ENCODE measurements at regions not wholly inside any gene's neighbourhood (a gene's known extent, or its start where the extent isn't known, plus 50 kb on each side); places are given as distances from the start of the nearest gene placed in this dataset.

GRCh38 chr4:18538121-18538520 lies 516.6 kb upstream of the LCORL start:
- Histone ChIP-seq H3K4me3 (no peak overlapping the region), H3K27ac (no peak overlapping the region), H3K4me1 (no peaks in the 10 kb centered on the region), H3K36me3 (no peaks in the 10 kb centered on the region), H3K27me3 (no peaks in the 10 kb centered on the region), H3K9me3 (no peaks in the 10 kb centered on the region)
- TF ChIP-seq CTCF (IDR thresholded peaks at IDR 0.05): no peak
- TF ChIP-seq EP300 (IDR thresholded peaks at IDR 0.05): no peak
- no peak for TF ChIP-seq POLR2AphosphoS5 (IDR thresholded peaks at IDR 0.05)
- TF ChIP-seq POLR2A (IDR thresholded peaks at IDR 0.05): no peak
- no peak for DNase-seq
- WGBS, 2 donors: 46 to 66% methylated on average over 2 of the region's 2 CpGs
- intact Hi-C loops (cut with DNase I): no loop called here

- Histone ChIP-seq H3K4me1 (no peaks in the 10 kb centered on the region), H3K4me3 (no peak overlapping the region), H3K9me3 (no peaks in the 10 kb centered on the region), H3K36me3 (no peaks in the 10 kb centered on the region), H3K27me3 (no peaks in the 10 kb centered on the region), H3K27ac (no peak overlapping the region)
- TF ChIP-seq POLR2AphosphoS5 (IDR thresholded peaks at IDR 0.05) (no peak), EP300 (IDR thresholded peaks at IDR 0.05) (no peak), CTCF (IDR thresholded peaks at IDR 0.05) (no peak), POLR2A (IDR thresholded peaks at IDR 0.05) (no peak)
- intact Hi-C loops (cut with DNase I): no loop called here
- 61 to 73% methylated on average over 2 of the region's 2 CpGs for WGBS, 2 donors
- DNase-seq: no peak
Observed at GRCh38 chr4:18536428-18536827, 514.9 kb upstream of the LCORL start.

GRCh38 chr4:18535948-18536347 lies 514.4 kb upstream of the LCORL start:
- DNase-seq: no peak
- no peaks in the 10 kb centered on the region for H3K27me3 ChIP-seq
- intact Hi-C loops (cut with DNase I): no loop called here
- no peak overlapping the region for H3K4me3 ChIP-seq
- TF ChIP-seq POLR2A (IDR thresholded peaks at IDR 0.05): no peak
- no peak for TF ChIP-seq POLR2AphosphoS5 (IDR thresholded peaks at IDR 0.05)
- TF ChIP-seq CTCF (IDR thresholded peaks at IDR 0.05): no peak
- TF ChIP-seq EP300 (IDR thresholded peaks at IDR 0.05): no peak
- no peaks in the 10 kb centered on the region for H3K36me3 ChIP-seq
- no peak overlapping the region for H3K27ac ChIP-seq
- no peaks in the 10 kb centered on the region for H3K4me1 ChIP-seq
- no peaks in the 10 kb centered on the region for H3K9me3 ChIP-seq

GRCh38 chr4:18533262-18533775 lies 511.8 kb upstream of the LCORL start:
- no peak for DNase-seq
- no peak for TF ChIP-seq EP300 (IDR thresholded peaks at IDR 0.05)
- TF ChIP-seq POLR2A (IDR thresholded peaks at IDR 0.05): no peak
- no peak for TF ChIP-seq CTCF (IDR thresholded peaks at IDR 0.05)
- TF ChIP-seq POLR2AphosphoS5 (IDR thresholded peaks at IDR 0.05): no peak
- no peaks in the 10 kb centered on the region for H3K9me3 ChIP-seq
- H3K4me3 ChIP-seq: no peak overlapping the region
- no peaks in the 10 kb centered on the region for H3K4me1 ChIP-seq
- no peaks in the 10 kb centered on the region for H3K36me3 ChIP-seq
- WGBS, 2 donors: 56 to 74% methylated on average over 3 of the region's 3 CpGs
- no peak overlapping the region for H3K27ac ChIP-seq
- intact Hi-C loops (cut with DNase I): no loop called here
- H3K27me3 ChIP-seq: no peaks in the 10 kb centered on the region

GRCh38 chr4:18531731-18532130 lies 510.2 kb upstream of the LCORL start:
- DNase-seq: no peak
- H3K4me3 ChIP-seq: no peak overlapping the region
- intact Hi-C loops (cut with DNase I): no loop called here
- TF ChIP-seq POLR2AphosphoS5 (IDR thresholded peaks at IDR 0.05) (no peak), POLR2A (IDR thresholded peaks at IDR 0.05) (no peak), EP300 (IDR thresholded peaks at IDR 0.05) (no peak), CTCF (IDR thresholded peaks at IDR 0.05) (no peak)
- 82 to 90% methylated on average over 4 of the region's 4 CpGs for WGBS, 2 donors
- no peaks in the 10 kb centered on the region for H3K27me3 ChIP-seq
- no peaks in the 10 kb centered on the region for H3K9me3 ChIP-seq
- no peak overlapping the region for H3K27ac ChIP-seq
- no peaks in the 10 kb centered on the region for H3K36me3 ChIP-seq
- no peaks in the 10 kb centered on the region for H3K4me1 ChIP-seq

All from sigmoid colon (tissue), 6 donors.